Forelimb muscle (tissue), 1 donor: ENCODE measurements at regions not wholly inside any gene's neighbourhood (a gene's known extent, or its start where the extent isn't known, plus 50 kb on each side); places are given as distances from the start of the nearest gene placed in this dataset.
"Not testable (repeated sequence)": the region's sequence is repeated elsewhere in the genome, so short reads cannot be mapped to it uniquely, and the experiment has no call there.

Experiments
- DNase-seq: peaks from one replicate; pipeline ENCODE4 v3.0.0-alpha.2; 2013; ENCODE audit warnings: low read depth

DNA sequence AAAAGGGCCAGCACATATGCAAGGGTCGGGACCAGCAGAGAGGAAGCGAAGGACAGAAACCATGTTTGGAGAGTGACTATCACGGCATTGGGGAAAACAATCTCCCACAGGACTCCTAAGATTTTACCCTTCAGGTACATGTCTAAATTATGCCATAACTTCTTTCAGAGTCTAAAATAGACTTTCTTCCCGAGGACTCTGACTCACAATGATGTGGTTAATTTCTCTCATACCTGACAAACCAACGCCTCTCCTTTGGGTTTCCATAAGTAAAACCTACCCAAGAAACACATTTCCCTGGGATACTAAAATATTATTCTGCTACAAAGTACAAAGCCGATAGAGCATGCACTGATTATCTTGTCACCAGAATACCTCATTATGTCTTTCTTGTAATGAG lies 127.8 kb upstream of the NETO1 start:
- no peak for DNase-seq

DNA sequence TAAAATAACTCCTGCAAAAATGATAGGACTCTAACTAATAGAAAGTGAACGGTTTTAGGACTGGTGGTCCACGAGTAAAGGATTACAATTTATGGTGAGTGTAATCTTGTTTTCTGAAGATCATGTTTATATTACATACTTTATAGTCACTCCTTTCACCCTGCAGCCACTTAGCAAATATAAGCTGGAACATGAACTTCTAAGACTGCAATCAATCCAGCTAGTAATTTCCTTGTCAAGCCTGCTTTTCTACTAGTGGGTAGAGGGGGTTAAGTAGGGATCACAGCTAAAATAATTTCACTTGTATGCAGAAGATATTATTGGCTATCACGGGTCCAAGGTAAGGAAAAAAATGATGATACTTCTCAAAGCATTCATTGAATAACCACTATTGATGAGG lies 125.5 kb upstream of the NETO1 start:
- no peak for DNase-seq

DNA sequence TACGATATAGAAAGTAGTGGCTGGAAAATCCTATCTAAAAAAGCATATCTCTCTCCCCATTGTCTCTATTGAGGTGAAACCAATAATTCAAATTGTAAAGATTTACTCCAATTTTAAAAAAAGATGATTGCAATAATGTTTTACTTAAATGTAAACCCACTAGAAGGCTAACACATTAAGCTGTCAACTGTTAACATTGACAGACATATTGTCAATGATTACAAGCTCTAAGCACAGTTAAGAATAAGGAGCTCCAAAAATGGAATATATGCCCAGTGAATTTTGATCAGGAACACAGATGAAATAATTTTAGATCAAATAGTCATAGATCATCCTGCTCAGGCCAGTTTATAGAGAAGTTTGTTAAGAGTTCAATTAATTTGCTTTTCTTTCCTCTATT lies 123.6 kb upstream of the NETO1 start:
- no peak for DNase-seq

DNA sequence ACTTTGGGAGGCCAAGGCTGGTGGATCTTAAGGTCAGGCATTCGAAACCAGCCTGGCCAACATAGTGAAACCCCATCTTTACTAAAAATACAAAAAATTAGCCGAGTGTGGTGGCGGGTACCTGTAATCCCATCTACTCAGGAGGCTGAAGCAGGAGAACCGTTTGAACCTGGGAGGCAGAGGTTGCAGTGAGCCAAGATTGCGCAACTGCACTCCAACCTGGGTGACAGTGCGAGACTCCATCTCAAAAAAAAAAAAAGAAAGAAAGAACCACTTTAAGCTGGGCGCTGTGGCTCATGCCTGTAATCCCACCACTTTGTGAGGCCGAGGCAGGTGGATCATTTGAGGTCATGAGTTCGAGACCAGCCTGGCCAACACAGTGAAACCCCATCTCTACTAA lies 119.8 kb upstream of the NETO1 start:
- DNase-seq, result not testable (repeated sequence)

DNA sequence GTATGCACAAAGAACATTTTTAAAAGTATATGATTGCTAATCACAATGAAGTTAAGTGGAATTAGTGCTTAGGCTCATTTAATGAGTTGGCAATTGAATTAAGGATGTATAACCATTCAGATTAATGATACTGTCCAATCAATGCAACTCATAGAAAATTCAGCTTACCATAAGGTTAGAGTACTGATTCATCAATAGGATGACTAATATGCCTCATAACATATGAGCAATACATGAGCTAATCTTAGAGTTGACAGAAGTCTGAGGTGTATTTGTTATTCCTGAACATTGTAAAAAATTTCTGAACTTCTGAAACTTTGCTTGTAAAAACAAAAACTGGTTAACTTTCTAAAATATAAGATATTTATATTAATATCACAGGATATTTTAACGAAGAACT lies 118.3 kb upstream of the NETO1 start:
- no peak for DNase-seq

DNA sequence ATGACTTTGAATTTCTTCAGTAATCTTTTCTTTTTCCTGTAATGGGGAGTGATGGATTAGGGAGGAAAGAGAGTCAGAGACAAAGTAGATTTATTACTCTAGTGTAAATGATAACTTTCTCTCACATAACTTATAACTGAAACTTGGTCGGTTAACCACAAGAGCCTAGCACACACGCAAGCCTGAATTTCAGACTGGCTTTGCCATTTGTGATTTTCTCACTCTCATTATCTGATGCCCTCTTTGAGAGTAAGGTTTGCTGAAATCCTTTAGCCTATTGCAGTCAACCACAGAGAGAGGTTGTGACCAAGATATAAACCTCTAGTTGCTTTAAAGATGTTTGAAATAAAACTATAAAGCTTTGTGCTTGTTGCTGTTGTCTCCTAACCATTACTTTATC lies 117.9 kb upstream of the NETO1 start:
- DNase-seq, result no peak

DNA sequence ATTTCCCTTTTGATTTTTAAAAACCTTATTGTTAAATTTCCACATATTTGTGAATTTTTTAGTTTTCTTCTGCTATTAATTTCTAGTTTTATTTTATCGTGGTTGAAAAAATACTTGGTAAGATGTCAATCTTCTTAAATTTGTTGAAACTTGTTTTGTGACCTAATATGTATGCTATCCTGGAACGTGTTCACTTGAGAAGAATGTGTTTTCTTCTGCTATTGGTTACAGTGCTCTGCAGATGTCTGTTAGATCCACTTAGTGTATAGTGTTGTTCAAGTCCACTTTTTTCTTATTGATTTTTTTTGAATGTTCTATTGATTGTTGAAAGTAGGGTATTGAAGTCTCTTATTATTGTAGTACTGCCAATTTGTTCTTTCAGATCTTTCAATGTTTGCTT lies 116.5 kb upstream of the NETO1 start:
- no peak for DNase-seq

DNA sequence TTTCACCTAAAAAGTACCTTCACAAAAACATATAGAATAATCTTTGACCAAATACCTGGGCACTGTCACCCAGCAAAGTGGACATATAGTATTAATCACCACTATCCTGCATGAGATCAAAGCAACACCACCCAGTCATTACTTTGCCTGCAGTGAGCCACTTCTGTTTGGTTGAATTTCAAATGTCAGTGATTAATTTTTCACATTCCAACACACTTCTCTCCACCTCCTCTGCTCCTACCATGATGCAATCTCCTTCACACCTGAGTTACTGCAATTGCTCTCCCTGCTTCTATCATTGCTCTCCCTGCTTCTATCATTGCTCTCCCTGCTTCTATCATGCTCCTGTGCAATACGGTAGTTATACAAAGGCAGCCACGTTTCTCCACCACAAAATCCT lies 106.1 kb upstream of the NETO1 start:
- DNase-seq, result no peak

DNA sequence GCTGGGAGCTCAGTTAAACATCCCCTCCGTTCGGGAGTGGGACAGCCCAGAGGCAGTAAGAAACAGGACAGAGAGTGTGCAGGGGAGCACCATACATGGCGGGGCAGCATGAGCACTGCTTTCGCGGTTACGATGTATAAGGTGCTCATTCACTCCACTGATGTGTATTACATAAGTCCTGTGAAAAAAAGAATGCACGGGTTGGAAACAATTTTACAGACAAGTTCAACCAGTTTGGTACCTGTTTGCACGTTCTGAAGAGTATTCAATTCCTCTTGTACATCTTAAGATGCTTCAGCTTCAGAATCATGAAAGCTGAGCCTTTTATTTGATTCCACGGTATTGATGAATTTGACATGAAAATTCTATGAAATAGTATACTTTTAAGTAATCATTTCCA lies 97.8 kb upstream of the NETO1 start:
- no peak for DNase-seq

DNA sequence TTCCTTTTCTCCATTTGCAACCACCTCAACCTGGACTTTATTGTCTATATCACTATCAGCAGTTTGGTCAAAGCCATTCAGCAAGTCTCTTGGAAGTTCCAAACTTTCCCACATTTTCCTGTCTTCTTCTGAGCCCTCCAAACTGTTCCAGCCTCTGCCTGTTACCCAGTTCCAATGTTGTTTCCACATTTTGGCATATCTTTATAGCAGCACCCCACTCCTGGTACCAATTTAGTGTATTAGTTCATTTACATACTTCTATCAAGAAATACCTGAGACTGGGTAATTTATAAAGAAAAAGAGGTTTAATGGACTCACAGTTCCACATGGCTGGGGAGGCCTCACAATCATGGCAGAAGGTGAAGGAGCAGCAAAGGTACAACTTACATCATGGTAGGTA lies 90.4 kb upstream of the NETO1 start:
- not testable (repeated sequence) for DNase-seq

DNA sequence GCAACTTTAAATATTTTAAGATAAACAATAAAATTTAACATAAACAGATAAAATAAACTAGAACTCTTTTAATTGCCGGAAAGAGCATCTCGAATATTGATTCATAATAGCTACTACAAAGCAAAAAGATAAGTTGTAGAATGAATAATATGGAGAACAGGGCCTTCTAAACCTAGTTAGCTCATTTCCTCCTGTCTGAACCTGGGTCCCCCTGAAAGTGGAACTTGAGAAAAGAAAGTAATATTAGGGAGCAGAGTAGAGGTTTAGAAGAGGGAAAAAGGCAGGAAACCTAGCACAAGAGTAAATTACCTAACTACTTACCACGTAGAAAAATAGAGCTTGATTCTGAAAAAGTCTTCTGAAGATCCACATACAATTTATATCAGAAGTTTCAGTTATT lies 80.7 kb upstream of the NETO1 start:
- DNase-seq, result no peak

DNA sequence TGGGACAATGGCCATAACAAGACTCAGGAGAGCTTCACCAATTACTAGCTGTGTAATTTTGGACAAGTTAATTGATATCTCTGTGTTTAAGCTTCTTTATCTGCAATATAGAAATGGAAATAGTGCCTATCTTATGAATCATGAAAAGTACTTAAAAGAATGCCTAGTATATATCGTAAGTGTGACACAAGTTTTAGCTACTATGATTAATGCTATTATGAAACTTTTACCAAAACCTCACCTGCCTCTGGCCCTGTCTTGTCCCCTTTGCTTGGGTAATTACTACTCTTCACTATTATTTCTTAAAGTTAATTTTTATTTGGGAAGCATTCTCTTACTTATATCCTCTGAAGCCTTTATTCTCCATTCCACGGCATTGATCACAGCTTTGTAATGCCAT lies 75.0 kb upstream of the NETO1 start:
- DNase-seq, result no peak

DNA sequence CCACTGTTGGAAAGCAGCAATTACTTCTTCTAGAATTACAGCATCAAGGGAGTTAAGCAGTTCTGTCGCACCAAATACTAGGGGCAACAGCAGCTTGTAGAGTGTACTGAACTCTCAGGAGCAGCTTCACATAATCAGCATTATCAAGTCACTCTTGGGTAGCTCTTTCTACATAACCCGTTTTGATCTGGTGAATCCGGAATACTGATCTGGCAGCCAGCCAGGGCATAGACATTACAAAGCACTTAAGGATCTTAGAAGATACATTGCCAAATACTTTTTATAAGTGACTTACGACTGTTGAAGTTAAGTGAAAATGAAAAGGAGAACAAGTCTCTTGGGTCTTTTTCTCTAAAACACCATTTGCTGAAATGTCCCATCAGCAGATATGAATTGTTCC lies 73.2 kb upstream of the NETO1 start:
- DNase-seq, result no peak

DNA sequence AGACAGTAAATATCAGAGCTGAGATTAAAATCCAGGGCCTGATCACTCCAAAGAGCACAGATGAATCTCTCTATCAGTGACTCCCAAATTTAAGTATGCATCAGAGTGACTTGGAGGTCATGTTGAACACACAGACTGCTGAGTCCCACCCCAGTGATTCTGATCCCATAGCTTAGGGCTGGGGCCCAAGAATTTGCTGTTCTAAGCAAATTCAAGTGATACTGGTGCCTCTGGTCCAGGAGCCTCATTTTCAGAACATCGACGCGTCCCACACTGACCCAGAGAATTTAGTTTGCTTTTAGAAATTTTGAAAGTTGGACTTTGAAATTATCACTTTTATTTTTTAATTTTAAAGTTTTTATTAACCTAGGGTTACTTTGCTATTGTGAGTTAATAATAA lies 72.7 kb upstream of the NETO1 start:
- no peak for DNase-seq

DNA sequence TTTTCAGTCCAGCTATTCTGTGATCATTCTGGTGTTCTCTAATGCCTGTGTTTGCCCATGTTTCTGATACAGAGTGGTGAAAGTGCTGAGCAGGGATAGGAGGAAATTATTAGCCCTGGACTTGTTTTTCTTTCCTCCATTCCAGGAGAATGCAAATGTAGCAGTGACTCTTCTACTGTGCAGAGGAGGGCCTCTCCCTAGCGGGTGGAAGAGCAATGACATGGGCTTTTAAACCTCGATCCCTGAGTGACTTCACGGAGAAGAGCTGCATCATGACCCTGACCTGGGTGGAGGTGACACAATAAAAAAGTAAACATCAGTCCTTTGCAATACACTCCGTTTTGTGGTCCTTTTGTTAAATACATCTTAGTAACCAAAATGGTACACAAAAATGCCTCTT lies 68.0 kb upstream of the NETO1 start:
- DNase-seq, result no peak

DNA sequence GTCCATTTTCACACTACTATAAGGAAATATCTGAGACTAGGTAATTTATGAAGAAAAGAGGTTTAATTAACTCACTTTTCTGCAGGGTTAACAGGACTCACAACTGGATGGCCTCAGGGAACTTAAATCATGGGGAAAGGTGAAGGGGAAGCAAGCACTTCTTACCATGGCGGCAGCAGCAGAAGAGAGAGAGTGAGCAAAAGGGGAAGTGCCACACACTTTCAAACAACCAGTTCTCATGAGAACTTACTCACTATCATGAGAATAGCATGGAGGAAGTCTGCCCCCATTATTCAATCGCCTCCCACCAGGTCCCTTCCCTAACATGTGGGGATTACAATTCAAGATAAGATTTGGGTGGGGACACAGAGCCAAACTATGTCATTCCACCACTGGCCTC lies 55.1 kb upstream of the NETO1 start:
- DNase-seq, result no peak
